ENCODE measurements at regions not wholly inside any gene's neighbourhood (a gene's known extent, or its start where the extent isn't known, plus 50 kb on each side); places are given as distances from the start of the nearest gene placed in this dataset.

DNA sequence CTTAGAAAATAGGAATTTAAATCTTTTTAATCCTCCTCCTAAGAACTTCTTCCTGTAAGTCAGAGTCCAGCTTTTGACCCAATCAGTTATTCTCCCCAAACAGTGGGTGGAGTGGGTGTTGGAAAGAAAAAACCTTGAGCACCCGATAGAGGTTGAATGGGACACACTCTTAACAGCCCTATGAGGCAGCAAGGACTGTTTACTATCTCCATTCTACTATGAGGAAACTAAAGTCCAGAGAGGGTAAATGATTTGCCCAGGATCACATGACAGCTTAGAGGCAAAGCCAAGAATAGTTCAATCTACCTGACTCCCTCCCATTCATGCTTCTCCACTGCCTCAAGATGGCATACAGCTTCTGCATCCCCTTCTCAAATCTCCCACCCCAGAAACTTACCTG, 57.6 kb upstream of the SLC35B4 start:
- TF ChIP-seq, protein P1, sequence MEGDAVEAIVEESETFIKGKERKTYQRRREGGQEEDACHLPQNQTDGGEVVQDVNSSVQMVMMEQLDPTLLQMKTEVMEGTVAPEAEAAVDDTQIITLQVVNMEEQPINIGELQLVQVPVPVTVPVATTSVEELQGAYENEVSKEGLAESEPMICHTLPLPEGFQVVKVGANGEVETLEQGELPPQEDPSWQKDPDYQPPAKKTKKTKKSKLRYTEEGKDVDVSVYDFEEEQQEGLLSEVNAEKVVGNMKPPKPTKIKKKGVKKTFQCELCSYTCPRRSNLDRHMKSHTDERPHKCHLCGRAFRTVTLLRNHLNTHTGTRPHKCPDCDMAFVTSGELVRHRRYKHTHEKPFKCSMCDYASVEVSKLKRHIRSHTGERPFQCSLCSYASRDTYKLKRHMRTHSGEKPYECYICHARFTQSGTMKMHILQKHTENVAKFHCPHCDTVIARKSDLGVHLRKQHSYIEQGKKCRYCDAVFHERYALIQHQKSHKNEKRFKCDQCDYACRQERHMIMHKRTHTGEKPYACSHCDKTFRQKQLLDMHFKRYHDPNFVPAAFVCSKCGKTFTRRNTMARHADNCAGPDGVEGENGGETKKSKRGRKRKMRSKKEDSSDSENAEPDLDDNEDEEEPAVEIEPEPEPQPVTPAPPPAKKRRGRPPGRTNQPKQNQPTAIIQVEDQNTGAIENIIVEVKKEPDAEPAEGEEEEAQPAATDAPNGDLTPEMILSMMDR (IDR thresholded peaks at IDR 0.05; ENCODE audit: low read depth, low read length): no peak
- TF ChIP-seq EZH2phosphoT487 (IDR thresholded peaks at IDR 0.05; ENCODE audit: low read depth): no peak
